RWPE1 (cell line): ENCODE measurements at regions not wholly inside any gene's neighbourhood (a gene's known extent, or its start where the extent isn't known, plus 50 kb on each side); places are given as distances from the start of the nearest gene placed in this dataset.

ENCODE experiments used
- CTCF ChIA-PET: fragments of 350-600 bp; sonication (Branson Sonifier 250); formaldehyde crosslinking; extraction: SDS; loops from one replicate; lab custom pipeline; 2021; lab: Yijun Ruan, JAX
- POLR2A ChIA-PET: fragments of 400-600 bp; formaldehyde crosslinking; extraction: SDS; loops from one replicate; lab custom pipeline; 2020; ENCODE audit warnings: antibody characterized with exemption; ENCODE audit not compliant: low non-redundant PET; lab: Yijun Ruan, JAX
- DNase-seq: peaks from one replicate; pipeline ENCODE4 v3.0.0; 2012; ENCODE audit warnings: low spot score
- H3K27ac ChIP-seq: fragments of 450-650 bp; 2 replicates; pipeline ENCODE4 v1.5.1; 2017
- CTCF ChIP-seq: fragments of 450-650 bp; conservative IDR thresholded peaks from 2 replicates; pipeline ENCODE4 v1.5.1; 2017; ENCODE audit warnings: low read depth, mild to moderate bottlenecking

- no peak for DNase-seq
- no peak for TF ChIP-seq CTCF
- no peak overlapping the region for H3K27ac ChIP-seq
- ChIA-PET POLR2A (no interaction called here), CTCF (no interaction called here)
Measured at GRCh38 chrX:149370097-149370496, 135.0 kb downstream of the IDS start.

- no peak overlapping the region for H3K27ac ChIP-seq
- DNase-seq, result no peak
- ChIA-PET CTCF (no interaction called here), POLR2A (interaction anchor here (0.6 kb wide), 1 partner anchor 531 kb away, joined by 4 read pairs; no protein-coding TSS in a partner anchor)
- TF ChIP-seq CTCF, result no peak
Measured at GRCh38 chrX:149365552-149365951, 139.6 kb downstream of the IDS start.

GRCh38 chrX:149365061-149365460 lies 140.0 kb downstream of the IDS start:
- no peak for DNase-seq
- ChIA-PET POLR2A (no interaction called here), CTCF (no interaction called here)
- H3K27ac ChIP-seq, result no peak overlapping the region
- no peak for TF ChIP-seq CTCF

- POLR2A ChIA-PET, result no interaction called here
- no peak for DNase-seq
- no peak overlapping the region for H3K27ac ChIP-seq
- CTCF ChIA-PET, result no interaction called here
- no peak for TF ChIP-seq CTCF
Measured at GRCh38 chrX:149363965-149364364, 141.1 kb downstream of the IDS start.

DNA sequence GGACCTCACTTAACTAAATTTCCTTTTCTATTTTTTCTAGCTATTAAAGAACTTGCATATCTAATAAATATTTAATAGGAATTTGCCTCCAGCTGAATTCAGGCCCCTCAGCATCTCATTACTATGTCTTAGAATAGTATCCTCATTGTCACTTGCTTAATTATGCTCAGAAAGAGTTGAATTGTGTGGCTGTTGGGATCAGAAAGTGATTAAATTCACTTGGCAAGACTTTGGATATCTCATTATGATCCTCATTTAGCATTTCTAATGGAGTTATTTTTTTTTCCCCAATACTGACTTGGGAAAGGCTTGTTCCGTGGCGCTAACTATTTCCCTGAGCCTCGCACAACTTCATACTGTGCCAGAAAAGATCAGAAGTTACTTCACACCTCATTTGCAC lies 158.8 kb downstream of the IDS start:
- CTCF ChIA-PET, result no interaction called here
- TF ChIP-seq CTCF, result no peak
- DNase-seq, result no peak
- H3K27ac ChIP-seq, result no peak overlapping the region
- POLR2A ChIA-PET, result no interaction called here

DNA sequence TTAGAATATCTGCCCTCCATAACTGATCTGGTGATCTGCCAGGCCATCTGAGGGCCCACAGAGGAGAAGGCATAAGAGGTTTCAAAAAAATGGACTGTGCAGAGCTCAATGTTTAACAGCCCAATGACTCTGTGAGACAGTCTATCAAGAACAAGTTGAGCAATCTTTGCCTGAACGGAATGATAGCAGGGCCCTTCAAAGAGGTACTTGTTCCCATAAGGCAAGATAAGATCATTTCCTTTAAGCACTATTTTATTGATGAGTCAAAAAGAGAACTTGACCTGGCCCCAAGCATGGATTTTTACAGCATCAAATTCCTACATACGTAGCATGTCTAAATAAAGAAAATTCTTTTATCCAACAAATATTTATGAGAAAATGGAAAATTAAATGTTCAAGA lies 182.8 kb downstream of the IDS start:
- no peak for DNase-seq
- TF ChIP-seq CTCF, result no peak
- ChIA-PET CTCF (interaction anchor here (0.5 kb wide), 1 partner anchor 165 kb away, joined by 6 read pairs; no protein-coding TSS in a partner anchor), POLR2A (no interaction called here)
- H3K27ac ChIP-seq, result no peak overlapping the region

DNA sequence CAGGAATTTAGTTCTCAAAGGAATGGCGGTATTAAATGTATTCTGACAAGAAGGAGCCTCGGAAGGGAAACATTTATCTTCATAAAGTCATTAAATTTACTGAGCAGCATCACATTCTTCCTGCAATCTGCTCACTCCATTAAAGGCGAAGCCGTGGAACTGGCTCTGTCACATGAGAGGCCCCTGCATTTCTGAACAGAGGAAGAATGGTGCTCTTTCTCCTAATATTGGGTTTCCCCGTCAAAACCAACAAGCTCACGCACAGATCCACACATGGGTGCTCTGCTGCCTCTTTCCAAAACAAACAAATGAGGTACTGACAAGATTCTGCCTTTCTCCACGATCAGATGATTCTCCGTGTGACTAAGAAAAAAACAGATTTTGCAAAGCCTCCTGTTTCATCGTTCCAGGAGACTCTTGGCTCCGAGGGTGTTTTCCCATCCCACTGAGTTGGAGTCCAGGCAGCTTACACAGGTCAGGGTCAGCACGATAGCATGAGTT lies 191.2 kb downstream of the IDS start:
- TF ChIP-seq CTCF, result no peak
- no peak for DNase-seq
- ChIA-PET POLR2A (no interaction called here), CTCF (no interaction called here)
- no peak overlapping the region for H3K27ac ChIP-seq
